Osteocyte (in vitro differentiated cells): ENCODE measurements at regions not wholly inside any gene's neighbourhood (a gene's known extent, or its start where the extent isn't known, plus 50 kb on each side); places are given as distances from the start of the nearest gene placed in this dataset.

Experiments used
- DNase-seq: peaks from one replicate; pipeline ENCODE4 v3.0.0; 2021; ENCODE audit warnings: mixed read lengths; ENCODE audit not compliant: unreplicated experiment; ENCODE audit errors: extremely low spot score
- H3K27ac Mint-ChIP-seq: one replicate; pipeline ENCODE4 v1.8.0; 2021; ENCODE audit warnings: mild to moderate bottlenecking, mixed read lengths; ENCODE audit not compliant: unreplicated experiment
- H3K27me3 Mint-ChIP-seq: one replicate; pipeline ENCODE4 v1.8.0; 2021; ENCODE audit warnings: mixed read lengths; ENCODE audit not compliant: unreplicated experiment
- H3K36me3 Mint-ChIP-seq: one replicate; pipeline ENCODE4 v1.8.0; 2021; ENCODE audit warnings: mixed read lengths; ENCODE audit not compliant: unreplicated experiment
- H3K4me1 Mint-ChIP-seq: one replicate; pipeline ENCODE4 v1.8.0; 2021; ENCODE audit warnings: mixed read lengths; ENCODE audit not compliant: unreplicated experiment
- H3K4me3 Mint-ChIP-seq: one replicate; pipeline ENCODE4 v1.8.0; 2021; ENCODE audit warnings: mild to moderate bottlenecking, moderate library complexity, mixed read lengths; ENCODE audit not compliant: unreplicated experiment
- H3K9me3 Mint-ChIP-seq: one replicate; pipeline ENCODE4 v1.8.0; 2021; ENCODE audit warnings: mixed read lengths; ENCODE audit not compliant: unreplicated experiment
- TF ChIP-seq, protein P1 (sequence below): fragments of 200-600 bp; sonication (generic); IDR thresholded peaks from 2 replicates; pipeline ENCODE4 v1.5.0; 2021; ENCODE audit warnings: antibody characterized with exemption, mild to moderate bottlenecking, moderate library complexity

DNA sequence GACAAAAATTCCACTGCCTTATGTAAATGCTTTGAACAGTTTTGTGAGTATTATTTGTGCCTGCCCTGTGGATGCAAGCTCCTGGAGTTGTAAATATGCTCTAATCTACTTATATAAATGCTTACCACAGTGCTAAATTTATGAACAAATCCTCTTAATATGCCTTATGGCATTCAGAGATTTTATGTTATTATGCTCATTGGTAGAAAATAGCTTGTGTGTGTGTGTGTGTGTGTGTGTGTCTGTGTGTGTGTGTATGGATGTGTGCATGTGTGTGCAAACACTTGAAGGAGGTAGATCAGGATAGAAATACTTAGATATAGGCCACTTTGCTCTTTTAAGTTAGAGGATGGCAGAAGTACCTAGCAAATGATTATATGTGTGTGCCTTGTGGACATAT is 253.9 kb downstream of the TAF11L14 start:
- H3K4me3 Mint-ChIP-seq = no peak overlapping the region
- no peaks in the 10 kb centered on the region for H3K9me3 Mint-ChIP-seq
- peaks cover 12% of the 10 kb centered on the region for H3K4me1 Mint-ChIP-seq

DNA sequence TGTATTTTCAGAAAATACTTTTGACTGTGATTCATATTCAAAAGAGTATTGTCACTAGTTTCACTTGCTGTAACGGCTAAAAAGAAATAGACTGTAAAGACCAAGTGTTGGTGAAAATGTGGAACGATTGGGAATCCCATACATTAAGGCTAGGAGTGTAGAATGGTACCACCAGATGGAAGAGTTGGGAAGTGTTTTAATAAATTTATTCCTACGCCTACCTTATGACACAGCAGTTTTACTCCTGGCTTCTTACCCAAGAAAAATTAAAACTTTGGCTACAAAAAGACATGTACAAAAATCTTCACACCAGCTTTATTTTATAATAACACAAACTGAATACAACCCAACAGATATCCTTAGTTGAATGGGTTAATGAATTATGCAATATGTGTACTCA is 256.2 kb downstream of the TAF11L14 start:
- Mint-ChIP-seq H3K9me3 (no peaks in the 10 kb centered on the region), H3K36me3 (no peaks in the 10 kb centered on the region), H3K4me3 (no peak overlapping the region), H3K27ac (no peak overlapping the region), H3K27me3 (no peaks in the 10 kb centered on the region), H3K4me1 (peaks cover 11% of the 10 kb centered on the region)
- TF ChIP-seq, protein P1, sequence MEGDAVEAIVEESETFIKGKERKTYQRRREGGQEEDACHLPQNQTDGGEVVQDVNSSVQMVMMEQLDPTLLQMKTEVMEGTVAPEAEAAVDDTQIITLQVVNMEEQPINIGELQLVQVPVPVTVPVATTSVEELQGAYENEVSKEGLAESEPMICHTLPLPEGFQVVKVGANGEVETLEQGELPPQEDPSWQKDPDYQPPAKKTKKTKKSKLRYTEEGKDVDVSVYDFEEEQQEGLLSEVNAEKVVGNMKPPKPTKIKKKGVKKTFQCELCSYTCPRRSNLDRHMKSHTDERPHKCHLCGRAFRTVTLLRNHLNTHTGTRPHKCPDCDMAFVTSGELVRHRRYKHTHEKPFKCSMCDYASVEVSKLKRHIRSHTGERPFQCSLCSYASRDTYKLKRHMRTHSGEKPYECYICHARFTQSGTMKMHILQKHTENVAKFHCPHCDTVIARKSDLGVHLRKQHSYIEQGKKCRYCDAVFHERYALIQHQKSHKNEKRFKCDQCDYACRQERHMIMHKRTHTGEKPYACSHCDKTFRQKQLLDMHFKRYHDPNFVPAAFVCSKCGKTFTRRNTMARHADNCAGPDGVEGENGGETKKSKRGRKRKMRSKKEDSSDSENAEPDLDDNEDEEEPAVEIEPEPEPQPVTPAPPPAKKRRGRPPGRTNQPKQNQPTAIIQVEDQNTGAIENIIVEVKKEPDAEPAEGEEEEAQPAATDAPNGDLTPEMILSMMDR = peak; percentile 21
- no peak for DNase-seq

More for the DNA sequence above, 253.9 kb downstream of the TAF11L14 start:
- no peak for DNase-seq
- TF ChIP-seq, protein P1 = no peak
- Mint-ChIP-seq H3K36me3 (no peaks in the 10 kb centered on the region), H3K27me3 (no peaks in the 10 kb centered on the region), H3K27ac (no peak overlapping the region)

DNA sequence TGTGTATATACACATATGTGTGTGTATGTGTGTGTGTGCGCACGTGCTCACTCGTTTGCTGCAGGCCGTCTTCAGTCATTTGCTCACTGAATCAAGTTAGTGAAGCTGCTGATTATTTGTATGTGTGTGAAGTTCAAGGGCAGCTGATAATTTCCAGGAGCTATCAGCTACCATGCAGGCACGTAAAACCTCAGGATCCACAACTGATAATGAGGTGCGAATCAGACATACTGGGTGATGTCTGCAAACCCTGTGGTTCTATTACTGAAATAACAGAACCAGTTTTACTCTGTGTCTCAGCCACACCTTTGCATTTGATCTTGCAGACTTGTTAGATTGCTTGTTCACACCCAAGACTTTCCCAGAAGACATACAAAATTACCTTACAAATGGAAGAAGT is 257.6 kb downstream of the TAF11L14 start:
- peaks cover 23% of the 10 kb centered on the region for H3K4me1 Mint-ChIP-seq
- no peak overlapping the region for H3K27ac Mint-ChIP-seq
- no peaks in the 10 kb centered on the region for H3K36me3 Mint-ChIP-seq
- H3K27me3 Mint-ChIP-seq = no peaks in the 10 kb centered on the region
- H3K4me3 Mint-ChIP-seq = no peak overlapping the region
- no peak for DNase-seq
- TF ChIP-seq, protein P1 = no peak
- H3K9me3 Mint-ChIP-seq = no peaks in the 10 kb centered on the region

DNA sequence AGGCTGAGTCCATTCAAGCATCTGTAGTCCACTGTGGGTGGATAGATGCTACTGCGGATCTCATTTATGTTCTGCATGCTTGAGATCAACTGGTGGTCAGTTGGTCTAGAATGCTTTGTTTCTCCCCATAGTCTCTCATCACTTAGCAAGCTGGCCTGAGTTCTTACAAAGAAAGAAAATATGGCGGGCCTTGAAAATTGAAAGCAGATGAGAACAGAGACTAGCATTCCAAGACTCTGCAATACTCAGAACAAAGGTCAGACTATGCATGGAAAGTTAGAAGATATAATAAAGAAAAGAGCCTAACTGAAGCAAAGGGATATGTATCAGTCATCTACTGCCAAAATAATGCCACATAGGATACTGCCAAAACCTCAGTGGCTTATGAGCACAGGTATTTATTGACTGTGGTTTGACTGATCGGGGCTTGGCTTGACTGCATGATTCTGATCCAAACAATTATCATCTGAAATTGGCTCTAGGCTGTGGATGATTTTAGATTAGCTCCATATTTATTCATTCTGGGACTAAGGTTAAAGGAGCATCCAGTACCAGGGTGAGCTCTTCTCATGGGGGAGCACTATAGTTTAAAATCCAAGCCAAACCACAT is 258.9 kb downstream of the TAF11L14 start:
- DNase-seq = no peak
- H3K27me3 Mint-ChIP-seq = no peaks in the 10 kb centered on the region
- peaks cover 34% of the 10 kb centered on the region for H3K4me1 Mint-ChIP-seq
- H3K36me3 Mint-ChIP-seq = no peaks in the 10 kb centered on the region
- no peak overlapping the region for H3K4me3 Mint-ChIP-seq
- TF ChIP-seq, protein P1 = no peak
- H3K27ac Mint-ChIP-seq = no peak overlapping the region
- H3K9me3 Mint-ChIP-seq = no peaks in the 10 kb centered on the region

GRCh38 chr5:17895288-17896033 is 261.2 kb downstream of the TAF11L14 start:
- TF ChIP-seq, protein P1 = no peak
- Mint-ChIP-seq H3K9me3 (no peaks in the 10 kb centered on the region), H3K27ac (no peak overlapping the region), H3K4me1 (peaks cover 32% of the 10 kb centered on the region), H3K4me3 (no peak overlapping the region), H3K36me3 (no peaks in the 10 kb centered on the region), H3K27me3 (no peaks in the 10 kb centered on the region)
- no peak for DNase-seq
